Stimulated activated naive CD8-positive, alpha-beta T cell treated with anti-CD3 and anti-CD28 coated beads, Interleukin-15, amount 100 ng/mL, for 72 hours (primary cell): ENCODE measurements at regions not wholly inside any gene's neighbourhood (a gene's known extent, or its start where the extent isn't known, plus 50 kb on each side); places are given as distances from the start of the nearest gene placed in this dataset.

Source experiments
- ATAC-seq: fragments of 150-1000 bp; cut with Tn5 transposase; 2 replicates; pipeline ENCODE4 v1.10.0; 2021; ENCODE audit warnings: mild to moderate bottlenecking, moderate library complexity
- DNase-seq, 2 donors: peaks; one replicate each; pipeline ENCODE4 v3.0.0; 2021 to 2022
- H3K27ac Mint-ChIP-seq, 2 donors: one replicate each; pipeline ENCODE4 v1.8.0; 2022; ENCODE audit warnings: mild to moderate bottlenecking in 2 of 2, mixed read lengths in 2 of 2, moderate library complexity in 2 of 2
- H3K27me3 Mint-ChIP-seq: one replicate; pipeline ENCODE4 v1.8.0; 2022; ENCODE audit warnings: mixed read lengths
- H3K4me1 Mint-ChIP-seq: one replicate; pipeline ENCODE4 v1.8.0; 2022; ENCODE audit warnings: mild to moderate bottlenecking, mixed read lengths
- H3K4me3 Mint-ChIP-seq, 2 donors: one replicate each; pipeline ENCODE4 v1.8.0; 2022; ENCODE audit warnings: mild to moderate bottlenecking in 2 of 2, mixed read lengths in 2 of 2, moderate library complexity in 1 of 2
- H3K9me3 Mint-ChIP-seq, 2 donors: one replicate each; pipeline ENCODE4 v1.8.0; 2022; ENCODE audit warnings: mixed read lengths in 2 of 2

DNA sequence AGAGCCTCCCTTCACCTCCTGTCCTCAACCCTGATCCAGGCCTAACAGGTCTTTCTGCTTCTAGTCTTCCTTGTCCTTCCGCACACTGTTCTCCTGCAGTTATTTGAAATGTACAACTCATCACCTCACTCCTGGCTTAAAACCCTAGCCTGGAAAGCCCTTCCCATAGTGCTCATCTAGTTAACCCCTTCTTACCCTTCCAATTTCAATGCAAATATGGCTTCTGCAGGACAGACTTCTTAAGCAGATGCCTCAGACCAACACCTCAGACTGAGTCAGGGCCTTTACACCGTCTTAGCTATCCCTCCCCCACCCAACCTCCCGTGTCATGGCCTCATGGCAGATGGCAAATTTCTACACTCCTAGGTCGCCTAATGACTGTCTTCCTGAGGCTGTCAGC lies 130.4 kb downstream of the BCOR start:
- DNase-seq (no peak), ATAC-seq (no peak)
- H3K27ac Mint-ChIP-seq, result no peak overlapping the region
- H3K27me3 Mint-ChIP-seq, result no peaks in the 10 kb centered on the region
- H3K4me3 Mint-ChIP-seq, result no peak overlapping the region
- H3K4me1 Mint-ChIP-seq, result peaks cover 14% of the 10 kb centered on the region
- H3K9me3 Mint-ChIP-seq, result peaks cover 6 to 14% of the 10 kb centered on the region in 2 donors

DNA sequence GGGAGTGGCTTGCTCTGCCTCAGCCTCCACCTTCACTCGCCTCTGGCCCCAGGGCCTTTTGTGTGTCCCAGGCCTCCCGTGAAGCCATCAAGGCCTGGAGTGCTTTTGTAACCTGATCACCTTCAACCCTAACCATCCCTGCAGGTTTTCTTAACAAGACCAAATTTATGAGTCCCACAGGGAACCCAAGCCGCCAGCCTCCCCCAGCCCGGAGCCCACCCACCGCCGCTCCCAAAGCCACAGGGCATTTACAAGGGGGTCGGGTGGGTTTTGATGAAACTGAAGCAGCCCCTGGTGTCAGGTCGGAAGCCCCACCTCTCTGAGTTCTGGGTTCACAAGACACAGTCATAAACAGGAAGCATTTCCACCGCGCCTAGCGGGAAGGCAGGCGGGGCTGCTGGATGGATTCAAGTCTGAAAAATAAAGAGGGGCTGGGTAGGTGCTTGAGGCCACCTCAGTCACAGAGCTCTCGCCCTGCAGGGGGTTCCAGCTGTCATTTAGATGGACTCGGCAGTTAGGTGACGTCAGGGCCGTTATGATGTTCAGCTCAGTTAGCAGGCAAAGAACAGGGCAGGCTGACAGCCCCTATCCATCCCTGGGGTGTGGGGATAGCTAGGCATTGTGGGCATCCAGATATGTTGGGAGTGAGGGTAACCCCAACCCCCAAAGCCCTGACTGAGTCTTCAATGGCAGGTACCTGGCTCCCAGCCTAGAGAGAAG lies 128.5 kb downstream of the BCOR start:
- Mint-ChIP-seq H3K4me3 (peak overlapping the region; percentile 37 to 63), H3K27ac (peak overlapping the region; percentile 74 to 92)
- ATAC-seq, result peak; percentile 71

DNA sequence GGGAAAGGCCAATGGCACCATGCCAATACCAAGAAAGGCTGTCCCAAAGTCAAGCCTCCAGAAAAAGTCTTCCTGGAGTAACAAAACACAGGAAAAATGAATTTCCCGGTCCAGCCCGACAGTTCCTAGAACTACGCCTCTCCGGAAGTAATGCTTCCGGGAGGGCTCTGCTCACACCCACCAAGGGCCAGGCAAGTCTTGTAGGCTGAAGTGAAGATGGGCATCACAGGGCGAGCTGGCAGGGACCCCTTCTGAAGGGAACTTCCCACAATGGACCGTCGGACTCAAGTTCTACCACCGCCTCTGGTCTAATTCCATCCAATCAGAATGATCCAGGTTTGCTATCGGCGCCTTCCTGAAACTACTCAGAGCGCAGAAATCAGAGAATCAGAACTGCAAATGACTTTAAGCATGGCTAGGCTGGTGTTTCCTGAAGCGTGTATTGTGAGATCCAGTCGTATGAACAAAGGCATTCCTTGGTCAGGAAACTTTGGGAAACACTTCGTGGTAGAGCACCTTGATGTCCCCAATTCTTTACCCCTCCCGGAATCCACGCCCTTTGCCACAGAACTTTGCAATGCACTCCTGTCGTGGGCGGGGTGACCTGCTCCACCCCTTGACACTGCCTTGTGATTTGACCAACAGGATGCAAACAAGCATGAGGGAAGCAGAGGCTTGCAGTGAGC lies 127.8 kb downstream of the BCOR start:
- no peak for DNase-seq
- no peak for ATAC-seq
- no peaks in the 10 kb centered on the region for H3K27me3 Mint-ChIP-seq
- H3K27ac Mint-ChIP-seq, result no peak overlapping the region
- peaks cover 6 to 14% of the 10 kb centered on the region in 2 donors for H3K9me3 Mint-ChIP-seq
- H3K4me3 Mint-ChIP-seq, result no peak overlapping the region
- peaks cover 14% of the 10 kb centered on the region for H3K4me1 Mint-ChIP-seq

More for the DNA sequence above, 128.5 kb downstream of the BCOR start:
- Mint-ChIP-seq H3K27me3 (no peaks in the 10 kb centered on the region), H3K4me1 (peaks cover 14% of the 10 kb centered on the region), H3K9me3 (peaks cover 6 to 14% of the 10 kb centered on the region in 2 donors)
- peak; percentile 10 to 15 for DNase-seq

DNA sequence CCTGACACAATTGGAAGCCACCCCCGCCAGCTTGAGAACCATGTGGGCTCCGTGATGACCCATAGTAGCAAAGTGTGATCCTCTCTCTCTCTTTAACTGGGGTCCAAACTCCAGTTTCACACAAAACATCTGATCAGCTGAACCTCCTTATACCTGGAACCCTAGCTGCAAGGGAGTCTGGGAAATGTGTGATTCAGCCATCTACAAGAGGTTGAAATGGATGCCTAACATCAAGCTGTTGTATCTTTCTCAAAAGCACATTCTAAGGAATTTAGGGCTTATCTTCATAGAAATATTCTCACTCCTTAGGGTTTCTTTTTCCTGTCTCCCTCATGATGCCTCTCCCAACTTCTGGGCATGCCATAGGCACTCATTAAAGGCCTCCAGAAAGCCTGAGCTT lies 126.0 kb downstream of the BCOR start:
- DNase-seq (no peak), ATAC-seq (no peak)
- peaks cover 6 to 14% of the 10 kb centered on the region in 2 donors for H3K9me3 Mint-ChIP-seq
- no peak overlapping the region for H3K4me3 Mint-ChIP-seq
- no peaks in the 10 kb centered on the region for H3K27me3 Mint-ChIP-seq
- H3K27ac Mint-ChIP-seq, result no peak overlapping the region
- H3K4me1 Mint-ChIP-seq, result peaks cover 14% of the 10 kb centered on the region

DNA sequence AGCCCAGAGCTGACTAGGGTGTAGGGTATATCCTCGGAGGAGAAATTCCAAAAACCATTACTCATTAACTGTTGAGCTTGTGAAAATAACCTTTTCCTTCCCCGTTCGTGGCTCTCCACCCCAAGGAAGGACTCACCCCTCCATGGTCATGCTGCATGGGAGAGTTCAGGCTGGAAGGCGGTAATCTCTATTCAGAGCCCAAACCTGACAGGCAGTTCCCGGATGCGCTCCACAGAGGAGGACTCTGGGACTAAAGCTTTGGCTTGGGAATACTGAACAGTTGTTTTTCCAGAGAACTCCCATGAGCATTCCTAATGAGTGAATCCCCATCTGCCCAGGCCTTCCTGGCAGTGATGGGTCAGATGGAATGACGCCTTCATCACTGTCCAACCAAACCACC lies 125.4 kb downstream of the BCOR start:
- H3K9me3 Mint-ChIP-seq, result peaks cover 6 to 14% of the 10 kb centered on the region in 2 donors
- H3K27ac Mint-ChIP-seq, result no peak overlapping the region
- peaks cover 14% of the 10 kb centered on the region for H3K4me1 Mint-ChIP-seq
- ATAC-seq (no peak), DNase-seq (no peak)
- no peak overlapping the region for H3K4me3 Mint-ChIP-seq
- no peaks in the 10 kb centered on the region for H3K27me3 Mint-ChIP-seq

DNA sequence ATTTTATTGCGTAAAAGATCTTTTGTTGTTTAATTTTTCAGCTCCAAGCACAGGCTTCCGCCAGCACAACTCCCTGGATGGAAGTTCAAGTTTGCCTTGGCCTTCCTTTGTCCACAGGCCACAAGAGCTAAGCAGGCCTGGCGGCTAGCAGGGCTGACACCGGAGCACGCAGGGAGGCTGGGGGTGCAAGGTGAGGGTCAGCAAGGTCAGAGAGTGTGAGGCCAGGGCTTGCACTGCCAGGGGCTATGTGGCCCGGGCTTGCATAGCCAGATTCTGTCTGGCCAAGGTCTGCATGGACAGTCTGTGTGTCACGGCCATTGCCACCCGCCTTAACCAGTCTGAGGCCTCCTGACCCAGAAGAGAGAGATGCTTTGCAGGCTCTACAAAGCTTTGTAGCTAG lies 123.9 kb downstream of the BCOR start:
- Mint-ChIP-seq H3K27ac (no peak overlapping the region), H3K9me3 (peaks cover 6 to 14% of the 10 kb centered on the region in 2 donors), H3K4me3 (no peak overlapping the region), H3K27me3 (no peaks in the 10 kb centered on the region), H3K4me1 (peaks cover 14% of the 10 kb centered on the region)
- no peak for ATAC-seq
- no peak for DNase-seq

DNA sequence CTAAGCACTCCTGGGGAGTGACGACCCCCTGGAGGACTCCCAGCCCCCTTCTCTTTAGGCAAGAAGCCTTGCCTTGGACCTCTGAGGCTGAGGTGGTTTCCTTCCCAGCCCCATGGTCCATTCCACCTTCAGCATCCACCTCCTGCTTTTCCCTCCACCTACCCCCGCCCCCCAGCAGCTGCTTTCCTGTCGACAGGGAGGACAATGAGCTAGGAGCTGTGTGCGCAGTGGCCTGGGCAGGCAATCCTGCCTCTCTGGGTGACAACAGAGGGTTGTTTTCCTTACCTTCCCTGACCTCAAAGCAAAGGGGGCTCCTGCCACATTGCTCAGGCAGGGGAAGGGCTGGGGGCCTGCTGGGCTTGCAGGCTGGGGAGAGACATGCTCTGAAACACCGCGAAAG lies 123.5 kb downstream of the BCOR start:
- ATAC-seq, result no peak
- peaks cover 10% of the 10 kb centered on the region for H3K4me1 Mint-ChIP-seq
- H3K27me3 Mint-ChIP-seq, result no peaks in the 10 kb centered on the region
- H3K27ac Mint-ChIP-seq, result no peak overlapping the region
- peaks cover 6 to 14% of the 10 kb centered on the region in 2 donors for H3K9me3 Mint-ChIP-seq
- no peak overlapping the region for H3K4me3 Mint-ChIP-seq
- no peak for DNase-seq

DNA sequence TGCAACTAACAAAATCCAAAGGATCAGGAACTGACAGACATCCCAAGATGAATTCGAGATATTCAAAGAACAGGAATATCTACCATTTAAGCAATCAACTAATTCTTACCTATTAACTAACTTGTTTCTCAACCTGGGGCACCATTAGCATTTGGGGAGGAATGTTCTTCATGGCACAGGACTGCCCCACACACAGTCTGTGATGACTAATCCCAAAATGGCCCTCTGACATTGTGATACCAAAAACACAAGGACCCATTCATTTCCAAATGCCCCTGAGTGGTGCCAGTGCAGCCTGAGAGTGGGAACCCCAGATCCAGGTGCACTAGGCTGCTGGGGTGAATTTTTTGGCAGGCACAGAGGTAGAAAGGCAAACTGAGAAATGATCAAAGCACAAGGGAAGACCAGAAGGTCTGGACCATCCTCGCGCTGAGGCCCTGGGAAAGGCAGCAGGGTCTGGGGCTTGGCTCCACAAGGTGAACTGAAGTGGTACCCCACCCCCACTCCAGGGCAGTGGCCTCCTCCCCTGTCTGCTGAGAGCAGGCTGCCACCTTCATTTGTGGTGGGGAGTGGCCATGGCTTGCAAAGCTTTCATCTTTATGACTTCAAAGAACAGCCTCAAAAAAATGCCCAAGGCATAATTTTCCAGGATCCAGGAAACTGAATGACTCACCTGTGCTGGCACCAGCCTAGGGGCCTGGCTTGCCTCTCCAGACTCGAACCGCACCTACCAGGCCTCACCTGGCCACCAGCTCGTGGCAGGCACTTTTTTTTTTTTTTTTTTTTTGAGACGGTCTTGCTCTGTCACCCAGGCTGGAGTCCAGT lies 122.4 kb downstream of the BCOR start:
- DNase-seq, result no peak
- Mint-ChIP-seq H3K4me1 (peaks cover 6% of the 10 kb centered on the region), H3K27ac (no peak overlapping the region), H3K9me3 (peaks cover 6 to 14% of the 10 kb centered on the region in 2 donors), H3K27me3 (no peaks in the 10 kb centered on the region), H3K4me3 (no peak overlapping the region)
- no peak for ATAC-seq

DNA sequence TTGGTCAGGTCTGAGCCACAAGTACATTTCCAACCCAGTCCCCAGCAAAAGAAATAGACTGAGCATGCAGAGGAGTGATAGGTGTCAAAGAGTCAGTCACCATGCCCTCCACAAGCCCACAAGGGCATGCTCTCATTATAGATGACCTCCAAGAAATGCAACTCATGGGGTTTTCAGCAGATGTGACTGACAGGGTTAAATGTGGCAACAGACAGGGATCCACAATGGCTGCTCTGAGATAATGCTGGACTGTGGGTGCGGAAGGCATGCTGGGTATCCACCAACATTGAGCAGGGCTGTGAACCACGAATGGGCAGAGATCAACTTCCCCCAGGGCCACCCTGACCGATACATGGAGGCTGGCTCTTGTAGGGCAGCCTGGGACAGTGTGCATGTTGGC lies 115.8 kb downstream of the BCOR start:
- no peak for ATAC-seq

DNA sequence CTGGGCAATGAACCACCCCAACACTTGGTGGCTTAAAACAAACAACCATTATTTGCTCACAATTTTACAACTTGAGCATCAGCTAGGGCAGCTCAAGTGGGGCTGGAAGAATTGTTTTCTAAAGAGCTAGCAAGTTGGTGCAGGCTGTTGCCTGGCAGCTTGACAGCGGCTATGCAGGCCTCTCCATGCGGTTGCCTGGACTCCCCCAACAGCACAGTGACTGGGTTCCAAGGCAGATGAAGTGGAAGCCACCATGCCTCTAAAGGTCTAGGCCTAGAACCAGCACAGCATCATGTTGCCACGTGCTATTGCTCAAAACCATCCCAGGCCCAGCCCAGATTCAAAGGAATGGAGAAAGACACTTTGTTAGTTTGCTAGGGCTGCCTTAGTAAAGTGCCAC lies 114.8 kb downstream of the BCOR start:
- H3K4me3 Mint-ChIP-seq, result no peak overlapping the region
- H3K27me3 Mint-ChIP-seq, result no peaks in the 10 kb centered on the region
- no peak for ATAC-seq
- peaks cover 17% of the 10 kb centered on the region for H3K4me1 Mint-ChIP-seq
- no peak for DNase-seq
- no peak overlapping the region for H3K27ac Mint-ChIP-seq
- H3K9me3 Mint-ChIP-seq, result no peaks in the 10 kb centered on the region

More for the DNA sequence above, 115.8 kb downstream of the BCOR start:
- DNase-seq, result no peak
- H3K4me1 Mint-ChIP-seq, result peaks cover 18% of the 10 kb centered on the region
- H3K27ac Mint-ChIP-seq, result no peak overlapping the region
- H3K27me3 Mint-ChIP-seq, result no peaks in the 10 kb centered on the region
- H3K4me3 Mint-ChIP-seq, result no peak overlapping the region
- H3K9me3 Mint-ChIP-seq, result no peaks in the 10 kb centered on the region

DNA sequence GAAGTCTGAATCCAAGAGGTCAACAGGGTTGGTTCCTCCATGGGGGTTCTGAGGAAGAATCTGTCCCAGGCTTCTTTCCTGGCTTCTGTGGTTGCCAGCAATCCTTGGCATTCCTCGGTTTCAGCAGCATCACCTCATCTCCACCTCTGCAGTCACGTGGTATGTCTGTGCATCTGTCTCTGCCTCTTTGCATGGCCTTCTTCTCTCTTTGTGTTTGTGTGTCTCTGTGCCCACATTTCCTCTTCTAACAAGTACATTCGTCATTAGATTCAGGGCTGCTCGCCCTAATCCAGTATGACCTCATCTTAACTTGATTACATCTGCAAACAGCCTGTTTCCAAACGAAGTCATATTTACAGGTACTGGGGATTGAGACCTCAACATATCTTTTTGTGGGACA lies 114.0 kb downstream of the BCOR start:
- Mint-ChIP-seq H3K4me1 (peaks cover 11% of the 10 kb centered on the region), H3K27me3 (no peaks in the 10 kb centered on the region), H3K27ac (no peak overlapping the region), H3K9me3 (no peaks in the 10 kb centered on the region), H3K4me3 (no peak overlapping the region)
- DNase-seq (no peak), ATAC-seq (no peak)

DNA sequence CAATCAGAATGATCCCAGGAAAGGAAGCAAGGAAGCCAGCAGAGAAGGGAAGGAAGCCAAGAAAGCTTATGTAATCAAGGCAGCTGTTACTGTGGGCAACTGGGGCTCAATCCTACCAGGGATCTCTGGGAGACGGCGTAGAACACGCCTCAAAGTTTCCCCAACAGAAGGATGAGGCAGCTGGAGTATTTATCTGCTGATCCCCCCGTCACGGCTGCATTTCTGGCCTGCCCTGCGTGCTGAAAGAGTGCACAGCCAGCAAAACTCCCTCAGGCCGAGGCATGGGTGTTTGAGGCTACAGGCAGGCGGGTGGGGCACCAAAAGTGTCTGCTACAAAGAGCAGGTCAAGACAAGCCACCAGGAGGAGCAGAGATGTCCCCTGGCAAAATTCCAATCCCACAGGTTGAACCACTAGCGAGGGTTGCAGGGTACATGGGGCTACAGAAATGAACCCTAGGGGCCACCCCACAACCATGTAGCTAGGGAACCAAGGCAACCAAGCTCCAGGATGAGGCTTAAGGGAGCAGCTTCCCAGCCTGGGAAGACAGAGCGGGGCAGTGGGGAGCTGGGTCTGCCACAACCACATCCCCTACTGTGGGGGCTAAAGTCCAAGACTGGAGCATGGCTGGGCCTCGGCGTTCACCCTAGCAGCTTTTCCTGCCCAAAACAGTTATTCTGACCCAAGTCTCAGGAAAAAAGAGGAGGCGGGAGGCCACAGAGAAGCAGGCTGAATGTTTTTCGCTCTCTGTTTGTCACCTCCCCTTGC lies 113.4 kb downstream of the BCOR start:
- H3K4me1 Mint-ChIP-seq, result peaks cover 11% of the 10 kb centered on the region
- no peak overlapping the region for H3K4me3 Mint-ChIP-seq
- no peak for DNase-seq
- H3K27ac Mint-ChIP-seq, result no peak overlapping the region
- H3K9me3 Mint-ChIP-seq, result no peaks in the 10 kb centered on the region
- H3K27me3 Mint-ChIP-seq, result no peaks in the 10 kb centered on the region
- ATAC-seq, result no peak

DNA sequence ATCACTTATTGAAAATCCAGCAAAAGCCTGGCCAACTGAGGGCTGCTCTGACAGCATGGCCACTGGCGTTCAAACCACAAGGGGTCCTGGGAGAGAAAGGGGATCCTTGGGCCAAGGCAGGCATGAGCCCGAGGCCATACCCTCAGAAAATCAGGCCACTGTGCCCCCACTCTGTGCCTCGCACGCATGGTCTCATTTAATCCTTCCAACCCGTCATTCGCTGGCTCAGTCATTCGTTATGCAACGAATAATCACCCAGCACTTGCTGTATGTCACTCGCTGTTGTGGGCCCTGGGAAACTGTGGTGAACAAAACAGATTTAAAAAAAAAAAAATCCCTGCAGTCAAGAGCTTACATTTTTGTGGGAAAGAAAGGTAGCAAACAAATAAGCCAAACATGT lies 112.7 kb downstream of the BCOR start:
- peak overlapping the region in 1 of 2 donors; percentile 20 for H3K27ac Mint-ChIP-seq
- H3K27me3 Mint-ChIP-seq, result no peaks in the 10 kb centered on the region
- H3K9me3 Mint-ChIP-seq, result no peaks in the 10 kb centered on the region
- peaks cover 11% of the 10 kb centered on the region for H3K4me1 Mint-ChIP-seq
- no peak for ATAC-seq
- no peak for DNase-seq
- H3K4me3 Mint-ChIP-seq, result no peak overlapping the region

DNA sequence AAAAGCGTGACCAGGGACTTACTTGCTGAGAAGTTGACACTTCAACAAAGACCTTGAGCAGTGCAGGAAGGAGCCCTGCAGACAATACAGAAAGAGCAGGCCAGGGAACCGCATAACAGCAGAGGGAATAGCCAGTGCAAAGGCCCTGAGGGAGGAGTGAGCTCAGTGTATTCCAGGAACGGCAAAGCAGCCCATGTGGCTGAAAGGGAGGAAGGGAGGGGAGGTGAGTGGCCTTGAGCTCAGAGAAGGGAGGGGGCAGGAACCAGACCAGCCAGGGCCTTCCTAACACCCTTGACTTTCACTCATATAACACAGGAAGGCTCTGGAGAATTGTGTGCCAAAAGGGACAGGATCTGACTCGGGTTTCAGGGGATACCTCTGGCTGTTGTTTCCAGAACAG lies 112.2 kb downstream of the BCOR start:
- peaks cover 9% of the 10 kb centered on the region for H3K4me1 Mint-ChIP-seq
- ATAC-seq (no peak), DNase-seq (no peak)
- H3K4me3 Mint-ChIP-seq, result no peak overlapping the region
- no peaks in the 10 kb centered on the region for H3K27me3 Mint-ChIP-seq
- no peaks in the 10 kb centered on the region for H3K9me3 Mint-ChIP-seq
- H3K27ac Mint-ChIP-seq, result no peak overlapping the region

DNA sequence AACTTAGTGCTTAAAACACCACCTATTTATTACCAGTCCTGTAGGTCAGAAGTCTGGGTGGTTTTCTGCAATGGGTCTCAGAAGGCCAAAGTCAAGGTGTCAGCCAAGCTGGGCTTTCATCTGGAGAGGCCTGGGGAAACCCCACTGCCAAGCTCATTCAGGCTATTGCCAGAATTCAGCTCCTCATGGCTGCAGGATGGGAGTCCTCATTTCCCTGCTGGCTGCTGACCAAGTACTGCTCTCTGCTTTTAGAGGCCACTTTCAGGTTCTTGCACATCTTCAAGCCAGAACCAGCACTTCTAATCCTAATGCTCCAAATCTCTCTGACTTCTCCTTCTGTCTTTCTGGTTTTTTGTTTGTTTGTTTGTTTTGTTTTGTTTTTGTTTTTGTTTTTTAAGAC lies 109.3 kb downstream of the BCOR start:
- no peaks in the 10 kb centered on the region for H3K4me1 Mint-ChIP-seq
- H3K27me3 Mint-ChIP-seq, result no peaks in the 10 kb centered on the region
- DNase-seq, result no peak
- no peaks in the 10 kb centered on the region for H3K9me3 Mint-ChIP-seq
- no peak overlapping the region for H3K4me3 Mint-ChIP-seq
- no peak overlapping the region for H3K27ac Mint-ChIP-seq
- ATAC-seq, result no peak
